GM18517 (cell line): ENCODE measurements at regions not wholly inside any gene's neighbourhood (a gene's known extent, or its start where the extent isn't known, plus 50 kb on each side); places are given as distances from the start of the nearest gene placed in this dataset.

Experiments used
- ATAC-seq: cut with Tn5 transposase; IDR thresholded peaks from one replicate; pipeline ENCODE4 v1.9.1; 2021; ENCODE audit warnings: mild to moderate bottlenecking, moderate library complexity; ENCODE audit not compliant: unreplicated experiment

GRCh38 chr16:73610160-73610559, 562.2 kb upstream of the ZFHX3 start:
- ATAC-seq = no peak

- ATAC-seq = no peak
These were observed 561.0 kb upstream of the ZFHX3 start for GRCh38 chr16:73608911-73609310.

GRCh38 chr16:73605309-73605708, 557.4 kb upstream of the ZFHX3 start:
- ATAC-seq = no peak

- no peak for ATAC-seq
These were observed 554.0 kb upstream of the ZFHX3 start for GRCh38 chr16:73601911-73602310.

- ATAC-seq = no peak
These were observed 551.9 kb upstream of the ZFHX3 start for GRCh38 chr16:73599870-73600269.

- ATAC-seq = no peak
These were observed 551.4 kb upstream of the ZFHX3 start for GRCh38 chr16:73599351-73599750.

GRCh38 chr16:73584157-73584556, 536.2 kb upstream of the ZFHX3 start:
- no peak for ATAC-seq

GRCh38 chr16:73572135-73572828, 524.4 kb upstream of the ZFHX3 start:
- ATAC-seq = no peak

- ATAC-seq = no peak
These were observed 521.5 kb upstream of the ZFHX3 start for GRCh38 chr16:73569266-73569980.

GRCh38 chr16:73568769-73569168, 520.8 kb upstream of the ZFHX3 start:
- ATAC-seq = no peak

GRCh38 chr16:73565925-73566324, 518.0 kb upstream of the ZFHX3 start:
- ATAC-seq = no peak

- no peak for ATAC-seq
These were observed 517.3 kb upstream of the ZFHX3 start for GRCh38 chr16:73565263-73565662.

- ATAC-seq = no peak
These were observed 515.8 kb upstream of the ZFHX3 start for GRCh38 chr16:73563709-73564108.

GRCh38 chr16:73560497-73560896, 512.6 kb upstream of the ZFHX3 start:
- ATAC-seq = no peak

GRCh38 chr16:73558219-73558618, 510.3 kb upstream of the ZFHX3 start:
- ATAC-seq = no peak

GRCh38 chr16:73553941-73554660, 506.2 kb upstream of the ZFHX3 start:
- ATAC-seq = no peak

GRCh38 chr16:73549984-73550631, 502.2 kb upstream of the ZFHX3 start:
- no peak for ATAC-seq

GRCh38 chr16:73547552-73548403, 499.9 kb upstream of the ZFHX3 start:
- ATAC-seq = no peak

- no peak for ATAC-seq
These were observed 498.5 kb upstream of the ZFHX3 start for GRCh38 chr16:73546341-73546845.

- ATAC-seq = no peak
These were observed 497.8 kb upstream of the ZFHX3 start for GRCh38 chr16:73545755-73546154.
